ENCODE measurements at regions not wholly inside any gene's neighbourhood (a gene's known extent, or its start where the extent isn't known, plus 50 kb on each side); places are given as distances from the start of the nearest gene placed in this dataset.
A peak's percentile ranks its signal among the peaks of the same experiment; 100 is the strongest.
"Not testable (repeated sequence)": the region's sequence is repeated elsewhere in the genome, so short reads cannot be mapped to it uniquely, and the experiment has no call there.

GRCh38 chr9:115815786-115816185, 337.8 kb upstream of the PAPPA start:
- Mint-ChIP-seq H3K4me3 (no peak overlapping the region), H3K4me1 (no peaks in the 10 kb centered on the region), H3K27me3 (ENCODE audit: low read depth) (no peaks in the 10 kb centered on the region), H3K9me3 (peaks cover 16% of the 10 kb centered on the region), H3K36me3 (peaks cover 9% of the 10 kb centered on the region), H3K27ac (no peak overlapping the region)
- CTCF ChIA-PET: no interaction called here
- TF ChIP-seq, protein P1, sequence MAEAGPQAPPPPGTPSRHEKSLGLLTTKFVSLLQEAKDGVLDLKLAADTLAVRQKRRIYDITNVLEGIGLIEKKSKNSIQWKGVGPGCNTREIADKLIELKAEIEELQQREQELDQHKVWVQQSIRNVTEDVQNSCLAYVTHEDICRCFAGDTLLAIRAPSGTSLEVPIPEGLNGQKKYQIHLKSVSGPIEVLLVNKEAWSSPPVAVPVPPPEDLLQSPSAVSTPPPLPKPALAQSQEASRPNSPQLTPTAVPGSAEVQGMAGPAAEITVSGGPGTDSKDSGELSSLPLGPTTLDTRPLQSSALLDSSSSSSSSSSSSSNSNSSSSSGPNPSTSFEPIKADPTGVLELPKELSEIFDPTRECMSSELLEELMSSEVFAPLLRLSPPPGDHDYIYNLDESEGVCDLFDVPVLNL (CRISPR knock-in tag; IDR thresholded peaks at IDR 0.05; ENCODE audit: borderline replicate concordance, low read depth): no peak
- TF ChIP-seq, protein P2, sequence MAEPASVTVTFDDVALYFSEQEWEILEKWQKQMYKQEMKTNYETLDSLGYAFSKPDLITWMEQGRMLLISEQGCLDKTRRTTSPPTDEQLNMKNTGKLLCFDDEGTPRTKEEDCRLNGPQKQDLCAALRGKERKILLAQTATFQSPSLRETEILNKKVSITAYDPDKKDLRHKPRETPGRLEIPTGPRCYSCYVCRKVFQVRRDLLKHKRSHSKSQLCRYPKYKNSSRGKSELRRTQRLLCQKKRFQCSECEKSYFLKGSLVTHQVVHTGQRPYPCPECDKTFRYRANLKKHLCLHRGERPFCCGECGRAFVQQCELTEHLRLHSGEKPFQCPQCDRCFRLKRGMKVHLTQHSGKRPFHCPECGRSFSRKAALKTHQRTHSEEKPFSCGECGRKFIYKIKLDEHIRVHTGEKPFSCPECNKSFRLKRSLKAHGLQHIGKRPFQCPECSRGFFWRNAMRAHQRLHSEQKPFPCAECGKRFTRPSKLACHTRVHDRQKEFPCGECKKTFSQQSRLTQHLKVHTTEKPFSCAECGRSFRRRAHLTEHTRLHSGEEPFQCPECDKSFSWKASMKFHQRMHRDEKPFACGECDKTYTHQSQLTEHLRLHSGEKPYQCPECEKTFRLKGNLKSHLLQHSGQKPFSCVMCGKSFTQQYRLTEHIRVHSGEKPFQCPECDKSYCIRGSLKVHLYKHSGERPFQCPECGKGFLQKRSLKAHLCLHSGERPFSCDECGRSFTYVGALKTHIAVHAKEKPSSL (CRISPR knock-in tag; conservative IDR thresholded peaks at IDR 0.05): no peak
- no peak for TF ChIP-seq AFF4 (CRISPR knock-in tag; IDR thresholded peaks at IDR 0.05; ENCODE audit: borderline replicate concordance)
- no peak for TF ChIP-seq TCF7 (CRISPR knock-in tag; IDR thresholded peaks at IDR 0.05; ENCODE audit: low read depth)
- TF ChIP-seq OVOL2 (CRISPR knock-in tag; IDR thresholded peaks at IDR 0.05; ENCODE audit: borderline replicate concordance): no peak
- TF ChIP-seq, protein P3, sequence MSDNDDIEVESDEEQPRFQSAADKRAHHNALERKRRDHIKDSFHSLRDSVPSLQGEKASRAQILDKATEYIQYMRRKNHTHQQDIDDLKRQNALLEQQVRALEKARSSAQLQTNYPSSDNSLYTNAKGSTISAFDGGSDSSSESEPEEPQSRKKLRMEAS (CRISPR knock-in tag; IDR thresholded peaks at IDR 0.05): no peak
- no peak for TF ChIP-seq ZBTB21 (CRISPR knock-in tag; IDR thresholded peaks at IDR 0.05; ENCODE audit: borderline replicate concordance)
- TF ChIP-seq MYBL2 (CRISPR knock-in tag; IDR thresholded peaks at IDR 0.05): no peak
- TF ChIP-seq, protein P4, sequence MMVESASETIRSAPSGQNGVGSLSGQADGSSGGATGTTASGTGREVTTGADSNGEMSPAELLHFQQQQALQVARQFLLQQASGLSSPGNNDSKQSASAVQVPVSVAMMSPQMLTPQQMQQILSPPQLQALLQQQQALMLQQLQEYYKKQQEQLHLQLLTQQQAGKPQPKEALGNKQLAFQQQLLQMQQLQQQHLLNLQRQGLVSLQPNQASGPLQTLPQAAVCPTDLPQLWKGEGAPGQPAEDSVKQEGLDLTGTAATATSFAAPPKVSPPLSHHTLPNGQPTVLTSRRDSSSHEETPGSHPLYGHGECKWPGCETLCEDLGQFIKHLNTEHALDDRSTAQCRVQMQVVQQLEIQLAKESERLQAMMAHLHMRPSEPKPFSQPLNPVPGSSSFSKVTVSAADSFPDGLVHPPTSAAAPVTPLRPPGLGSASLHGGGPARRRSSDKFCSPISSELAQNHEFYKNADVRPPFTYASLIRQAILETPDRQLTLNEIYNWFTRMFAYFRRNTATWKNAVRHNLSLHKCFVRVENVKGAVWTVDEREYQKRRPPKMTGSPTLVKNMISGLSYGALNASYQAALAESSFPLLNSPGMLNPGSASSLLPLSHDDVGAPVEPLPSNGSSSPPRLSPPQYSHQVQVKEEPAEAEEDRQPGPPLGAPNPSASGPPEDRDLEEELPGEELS (CRISPR knock-in tag; IDR thresholded peaks at IDR 0.05): no peak
- TF ChIP-seq RELA (CRISPR knock-in tag; IDR thresholded peaks at IDR 0.05; ENCODE audit: borderline replicate concordance): no peak
- TF ChIP-seq FOXJ3 (CRISPR knock-in tag; IDR thresholded peaks at IDR 0.05; ENCODE audit: borderline replicate concordance): no peak
- no peak for TF ChIP-seq ATF3 (CRISPR knock-in tag; conservative IDR thresholded peaks at IDR 0.05)
- DNase-seq (ENCODE audit: low spot score) (no peak), ATAC-seq (no peak)
- POLR2A ChIA-PET: no interaction called here

DNA sequence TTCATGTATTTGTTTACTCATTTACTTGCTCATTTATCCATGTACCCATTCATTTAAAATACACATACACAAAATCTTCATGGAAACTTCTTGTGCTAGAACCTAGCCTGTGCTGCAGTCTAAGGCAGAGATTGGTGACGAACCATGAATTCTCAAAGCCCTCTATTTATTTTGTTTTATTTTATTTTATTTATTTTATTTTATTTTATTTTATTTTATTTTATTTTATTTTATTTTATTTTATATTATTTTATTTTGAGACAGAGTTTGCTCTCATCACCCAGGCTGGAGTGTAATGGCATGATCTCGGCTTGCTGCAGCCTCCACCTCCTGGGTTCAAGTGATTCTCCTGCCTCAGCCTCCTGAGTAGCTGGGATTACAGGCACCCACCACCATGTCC, 334.9 kb upstream of the PAPPA start:
- H3K27me3 Mint-ChIP-seq (ENCODE audit: low read depth); ATAC-seq; POLR2A ChIA-PET; H3K4me1 Mint-ChIP-seq; DNase-seq (ENCODE audit: low spot score); CTCF ChIA-PET; H3K27ac Mint-ChIP-seq; H3K4me3 Mint-ChIP-seq: not testable (repeated sequence)
- H3K9me3 Mint-ChIP-seq: peaks cover 18% of the 10 kb centered on the region
- TF ChIP-seq HMGA2 (CRISPR knock-in tag; IDR thresholded peaks at IDR 0.05): peak; percentile 99
- H3K36me3 Mint-ChIP-seq: peaks cover 19% of the 10 kb centered on the region
